Stimulated activated naive CD4-positive, alpha-beta T cell (primary cell): ENCODE measurements at regions not wholly inside any gene's neighbourhood (a gene's known extent, or its start where the extent isn't known, plus 50 kb on each side); places are given as distances from the start of the nearest gene placed in this dataset.

Experiments used
- DNase-seq, 6 experiments: peaks; one replicate each; lab custom pipeline; 2025; lab: John Stamatoyannopoulos, UW

GRCh38 chr5:162324328-162324727 is 256.8 kb downstream of the GABRG2 start:
- DNase-seq = no peak

GRCh38 chr5:162325143-162325727 is 257.7 kb downstream of the GABRG2 start:
- no peak for DNase-seq

GRCh38 chr5:162334944-162335343 is 267.4 kb downstream of the GABRG2 start:
- DNase-seq = no peak

GRCh38 chr5:162360373-162360931 is 292.9 kb downstream of the GABRG2 start:
- DNase-seq = no peak

- no peak for DNase-seq
Measured at GRCh38 chr5:162372256-162372655, 304.7 kb downstream of the GABRG2 start.

GRCh38 chr5:162377895-162378294 is 310.3 kb downstream of the GABRG2 start:
- no peak for DNase-seq

GRCh38 chr5:162382839-162383238 is 315.3 kb downstream of the GABRG2 start:
- DNase-seq = no peak

- no peak for DNase-seq
Measured at GRCh38 chr5:162384225-162384624, 316.7 kb downstream of the GABRG2 start.

GRCh38 chr5:162391833-162392232 is 324.3 kb downstream of the GABRG2 start:
- no peak for DNase-seq

- no peak for DNase-seq
Measured at GRCh38 chr5:162392336-162392735, 324.8 kb downstream of the GABRG2 start.

- no peak for DNase-seq
Measured at GRCh38 chr5:162393534-162393933, 326.0 kb downstream of the GABRG2 start.

- DNase-seq = no peak
Measured at GRCh38 chr5:162407614-162408013, 340.0 kb downstream of the GABRG2 start.

- no peak for DNase-seq
Measured at GRCh38 chr5:162410365-162410764, 342.8 kb downstream of the GABRG2 start.

- no peak for DNase-seq
Measured at GRCh38 chr5:162429142-162429541, 361.6 kb downstream of the GABRG2 start.

- no peak for DNase-seq
Measured at GRCh38 chr5:162434281-162434680, 366.7 kb downstream of the GABRG2 start.

- no peak for DNase-seq
Measured at GRCh38 chr5:162436055-162436454, 368.5 kb downstream of the GABRG2 start.

- no peak for DNase-seq
Measured at GRCh38 chr5:162444129-162444762, 376.7 kb downstream of the GABRG2 start.

GRCh38 chr5:162456086-162456485 is 388.5 kb downstream of the GABRG2 start:
- no peak for DNase-seq

GRCh38 chr5:162466011-162466410 is 398.4 kb downstream of the GABRG2 start:
- no peak for DNase-seq

- no peak for DNase-seq
Measured at GRCh38 chr5:162473041-162473714, 405.6 kb downstream of the GABRG2 start.

- DNase-seq = no peak
Measured at GRCh38 chr5:162474239-162474638, 406.7 kb downstream of the GABRG2 start.

GRCh38 chr5:162484095-162484494 is 416.5 kb downstream of the GABRG2 start:
- DNase-seq = no peak

GRCh38 chr5:162484986-162485385 is 417.4 kb downstream of the GABRG2 start:
- DNase-seq = no peak
